ENCODE measurements at regions not wholly inside any gene's neighbourhood (a gene's known extent, or its start where the extent isn't known, plus 50 kb on each side); places are given as distances from the start of the nearest gene placed in this dataset.

DNA sequence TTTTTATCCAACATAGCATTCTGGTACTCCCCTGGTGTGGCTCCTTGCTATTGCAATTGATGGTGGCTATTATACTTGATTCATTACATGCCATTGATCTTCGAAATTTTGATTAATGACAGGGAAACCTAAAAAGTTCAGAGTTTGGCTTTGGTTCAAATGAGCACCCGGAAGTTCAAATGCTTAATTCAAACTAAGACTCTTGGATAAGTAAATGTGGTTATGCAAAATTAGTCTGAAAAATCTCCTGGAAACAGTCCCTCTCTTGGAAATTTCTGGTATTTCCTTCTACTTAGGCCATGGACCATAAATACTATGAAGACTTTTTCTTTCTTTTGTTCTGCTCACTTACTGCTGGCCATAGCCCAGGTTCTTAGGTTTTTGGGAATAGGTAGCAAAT is 65.3 kb upstream of the SMIM21 start:
- no peak overlapping the region for H3K4me3 ChIP-seq (ENCODE audit: low read depth, low read length)

DNA sequence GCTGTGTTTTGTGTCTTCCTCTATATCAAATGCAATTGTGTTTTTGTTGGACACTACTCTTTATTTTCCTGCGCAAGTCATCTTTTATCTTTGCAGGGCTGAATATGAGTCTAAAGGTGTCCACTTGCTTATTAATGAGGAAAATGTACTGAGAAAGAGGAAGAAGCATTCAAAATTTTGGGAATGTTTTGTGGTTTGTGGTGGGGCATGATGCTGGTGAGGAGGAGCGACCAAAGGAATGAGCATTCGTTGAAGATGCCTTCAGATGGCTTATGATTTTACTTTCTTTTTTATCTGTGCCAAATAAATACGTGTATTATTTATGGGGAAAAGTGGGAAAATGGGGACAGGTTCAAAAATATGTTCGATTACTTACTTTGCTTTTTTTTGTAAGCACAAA is 63.9 kb upstream of the SMIM21 start:
- no peak for DNase-seq (ENCODE audit: low read depth)
- TF ChIP-seq, protein P1, sequence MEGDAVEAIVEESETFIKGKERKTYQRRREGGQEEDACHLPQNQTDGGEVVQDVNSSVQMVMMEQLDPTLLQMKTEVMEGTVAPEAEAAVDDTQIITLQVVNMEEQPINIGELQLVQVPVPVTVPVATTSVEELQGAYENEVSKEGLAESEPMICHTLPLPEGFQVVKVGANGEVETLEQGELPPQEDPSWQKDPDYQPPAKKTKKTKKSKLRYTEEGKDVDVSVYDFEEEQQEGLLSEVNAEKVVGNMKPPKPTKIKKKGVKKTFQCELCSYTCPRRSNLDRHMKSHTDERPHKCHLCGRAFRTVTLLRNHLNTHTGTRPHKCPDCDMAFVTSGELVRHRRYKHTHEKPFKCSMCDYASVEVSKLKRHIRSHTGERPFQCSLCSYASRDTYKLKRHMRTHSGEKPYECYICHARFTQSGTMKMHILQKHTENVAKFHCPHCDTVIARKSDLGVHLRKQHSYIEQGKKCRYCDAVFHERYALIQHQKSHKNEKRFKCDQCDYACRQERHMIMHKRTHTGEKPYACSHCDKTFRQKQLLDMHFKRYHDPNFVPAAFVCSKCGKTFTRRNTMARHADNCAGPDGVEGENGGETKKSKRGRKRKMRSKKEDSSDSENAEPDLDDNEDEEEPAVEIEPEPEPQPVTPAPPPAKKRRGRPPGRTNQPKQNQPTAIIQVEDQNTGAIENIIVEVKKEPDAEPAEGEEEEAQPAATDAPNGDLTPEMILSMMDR (IDR thresholded peaks at IDR 0.05; ENCODE audit: control insufficient read depth, extremely low read depth, insufficient read depth): no peak

More for the DNA sequence above, 65.3 kb upstream of the SMIM21 start:
- DNase-seq (ENCODE audit: low read depth): no peak
- TF ChIP-seq, protein P1 (IDR thresholded peaks at IDR 0.05; ENCODE audit: control insufficient read depth, extremely low read depth, insufficient read depth): no peak

DNA sequence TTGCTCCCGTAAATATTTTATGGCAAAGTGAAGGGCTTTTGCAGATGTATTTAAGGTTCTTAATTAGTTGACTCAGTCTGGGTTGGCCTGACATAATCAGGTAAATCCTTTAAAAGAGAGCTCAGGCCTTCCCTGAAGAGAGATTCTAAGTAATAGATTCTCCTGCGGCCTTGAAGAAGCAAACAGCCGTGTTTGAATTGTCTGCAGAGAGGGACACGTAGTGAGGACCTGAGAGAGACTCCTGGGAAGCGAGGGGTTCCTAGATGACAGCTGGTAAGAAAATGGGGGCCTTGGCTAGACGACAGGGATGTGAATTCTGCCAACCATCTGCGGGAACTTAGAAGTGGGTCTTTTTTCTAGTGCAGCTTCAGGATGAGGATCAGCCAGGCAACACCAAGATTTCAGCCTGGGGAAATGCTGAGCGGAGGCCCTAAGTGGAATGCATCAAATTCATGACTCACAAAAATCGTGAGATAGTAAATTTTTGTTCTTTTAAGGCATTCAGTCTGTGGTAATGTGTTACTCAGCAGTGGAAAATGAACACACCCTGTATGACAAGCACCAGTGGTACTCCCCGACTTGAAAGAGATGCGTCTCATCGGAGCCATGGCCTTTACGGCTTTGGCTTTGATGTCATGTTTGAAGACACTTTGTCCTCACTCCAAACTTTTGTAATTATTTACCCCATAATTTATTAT is 62.1 kb upstream of the SMIM21 start:
- no peak overlapping the region for H3K4me3 ChIP-seq (ENCODE audit: low read depth, low read length)
- no peak for DNase-seq (ENCODE audit: low read depth)
- TF ChIP-seq, protein P1 (IDR thresholded peaks at IDR 0.05; ENCODE audit: control insufficient read depth, extremely low read depth, insufficient read depth): no peak

More for the DNA sequence above, 63.9 kb upstream of the SMIM21 start:
- no peak overlapping the region for H3K4me3 ChIP-seq (ENCODE audit: low read depth, low read length)

DNA sequence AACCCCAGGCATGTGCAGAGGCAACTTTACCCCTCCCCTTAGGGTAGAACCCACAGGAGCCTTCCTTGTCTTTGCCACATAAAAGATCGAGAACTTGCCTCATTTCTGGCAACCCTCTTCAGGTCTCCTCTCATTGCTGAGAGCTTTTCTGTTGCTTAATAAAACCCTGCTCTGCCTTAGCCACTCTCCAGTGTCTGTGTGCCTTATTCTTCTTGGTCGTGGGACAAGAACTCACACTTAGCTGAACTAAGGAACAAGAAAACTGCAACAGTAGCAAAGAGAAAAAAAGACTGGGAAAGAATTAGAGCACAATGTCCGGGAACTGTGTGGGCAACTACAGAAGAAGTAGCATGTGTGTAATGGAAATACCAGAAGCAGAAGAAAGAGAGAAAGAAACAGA is 56.2 kb upstream of the SMIM21 start:
- H3K4me3 ChIP-seq (ENCODE audit: low read depth, low read length): no peak overlapping the region
- DNase-seq (ENCODE audit: low read depth): no peak
- TF ChIP-seq, protein P1 (IDR thresholded peaks at IDR 0.05; ENCODE audit: control insufficient read depth, extremely low read depth, insufficient read depth): no peak

DNA sequence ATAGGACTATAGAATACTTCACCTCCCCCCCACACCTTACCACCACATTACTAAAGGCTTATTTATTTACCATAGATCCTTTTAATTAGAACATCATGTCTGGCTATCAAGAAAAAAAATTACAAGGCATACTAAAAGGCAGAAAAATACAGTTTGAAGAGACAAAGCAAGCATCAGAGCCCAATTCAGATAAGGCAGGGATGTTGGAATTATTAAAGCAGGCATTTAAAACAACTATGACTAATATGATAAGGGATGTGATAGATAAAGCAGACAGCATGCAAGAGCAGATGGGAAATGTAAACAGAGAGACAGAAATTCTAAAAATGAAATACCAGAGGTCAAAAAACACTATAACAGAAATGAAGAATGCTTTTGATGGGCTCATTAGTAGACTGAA is 55.4 kb upstream of the SMIM21 start:
- TF ChIP-seq, protein P1 (IDR thresholded peaks at IDR 0.05; ENCODE audit: control insufficient read depth, extremely low read depth, insufficient read depth): no peak
- no peak overlapping the region for H3K4me3 ChIP-seq (ENCODE audit: low read depth, low read length)
- no peak for DNase-seq (ENCODE audit: low read depth)

DNA sequence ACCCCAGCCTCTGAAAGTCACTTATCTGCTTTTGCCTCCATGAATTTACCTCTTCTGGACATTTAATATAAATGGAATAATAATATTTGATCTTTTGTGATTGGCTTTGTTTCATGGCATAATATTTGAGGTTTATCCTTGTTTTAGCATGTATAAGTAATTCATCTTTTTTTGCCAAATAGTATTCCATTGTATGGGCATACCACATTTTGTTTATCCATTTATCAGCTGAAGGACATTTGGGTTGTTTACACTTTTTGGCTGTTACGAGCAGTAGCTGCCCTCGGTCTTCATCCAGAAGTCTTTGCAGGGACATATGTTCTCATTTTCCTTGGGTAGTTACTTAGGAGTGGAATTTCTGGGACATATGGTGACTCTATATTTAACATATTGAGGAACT is 53.0 kb upstream of the SMIM21 start:
- TF ChIP-seq, protein P1 (IDR thresholded peaks at IDR 0.05; ENCODE audit: control insufficient read depth, extremely low read depth, insufficient read depth): no peak

More for the DNA sequence above, 53.0 kb upstream of the SMIM21 start:
- no peak for DNase-seq (ENCODE audit: low read depth)
- H3K4me3 ChIP-seq (ENCODE audit: low read depth, low read length): no peak overlapping the region
